ENCODE measurements at regions not wholly inside any gene's neighbourhood (a gene's known extent, or its start where the extent isn't known, plus 50 kb on each side); places are given as distances from the start of the nearest gene placed in this dataset.
A peak's percentile ranks its signal among the peaks of the same experiment; 100 is the strongest.

DNA sequence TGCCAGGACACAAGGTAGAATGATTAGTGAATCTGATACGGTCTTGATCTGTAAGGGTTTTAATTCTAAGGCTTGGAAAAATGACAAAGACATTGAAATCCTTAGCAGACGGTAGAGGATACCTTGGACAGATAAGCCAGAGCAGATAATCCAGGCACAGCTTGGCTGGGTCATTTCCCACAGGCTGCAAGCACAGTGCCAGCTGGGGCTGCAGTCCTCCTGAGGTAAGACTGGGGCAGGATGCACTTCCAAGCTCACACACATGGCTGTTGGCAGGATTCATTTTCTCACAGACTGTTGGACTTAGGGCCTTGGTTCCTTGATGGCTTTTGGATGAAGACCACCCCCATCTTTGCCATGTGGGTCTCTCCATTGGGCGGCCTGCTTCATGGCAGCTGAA is 63.2 kb upstream of the BMPER start:
- 69 to 85% (median 77%) methylated on average over 3 of the region's 3 CpGs for WGBS, 5 donors

DNA sequence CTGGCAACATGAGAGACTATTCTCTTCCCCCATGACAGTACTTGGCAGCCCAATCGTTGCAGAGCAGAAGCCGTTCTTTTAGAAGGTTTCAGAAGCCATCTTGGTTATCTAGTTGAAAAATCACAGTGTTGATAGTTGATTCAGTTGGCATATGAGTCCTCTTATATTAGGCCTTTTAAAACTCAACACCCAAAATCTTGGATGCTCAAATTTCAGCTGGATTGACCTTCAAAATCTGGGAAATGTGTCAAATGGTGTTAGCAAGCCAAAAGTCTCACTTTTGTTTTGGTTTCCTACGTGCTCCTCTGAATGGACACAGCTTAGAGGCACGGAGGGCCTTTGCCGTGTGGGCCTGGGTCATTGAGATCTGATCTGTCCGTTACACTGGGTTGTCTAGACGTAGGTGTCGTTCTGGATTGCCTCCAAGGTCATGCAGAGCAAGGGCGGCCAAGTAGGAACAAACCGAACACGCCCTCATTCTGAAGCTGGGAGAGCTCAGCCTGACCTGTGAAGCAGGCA is 59.3 kb upstream of the BMPER start:
- Histone ChIP-seq H3K27me3 (no peaks in the 10 kb centered on the region), H3K9me3 (no peaks in the 10 kb centered on the region), H3K4me1 (peaks cover 0 to 11% (median 2%) of the 10 kb centered on the region in 4 donors), H3K36me3 (no peaks in the 10 kb centered on the region), H3K4me3 (no peak overlapping the region), H3K27ac (peak overlapping the region in 1 of 5 donors; percentile 55)
- 29 to 49% (median 41%) methylated on average over 11 of the region's 11 CpGs for WGBS, 5 donors
- intact Hi-C loops (cut with DNase I; ENCODE audit: low total_unique reads), result no loop called here
- no peak for TF ChIP-seq POLR2A (IDR thresholded peaks at IDR 0.05)
- TF ChIP-seq POLR2AphosphoS5 (IDR thresholded peaks at IDR 0.05), result peak in 1 of 3 donors; percentile 50
- DNase-seq, result peak; percentile 20 to 48

More for the DNA sequence above, 63.2 kb upstream of the BMPER start:
- no peaks in the 10 kb centered on the region for H3K27me3 ChIP-seq
- no peak overlapping the region for H3K27ac ChIP-seq
- no peak overlapping the region for H3K4me3 ChIP-seq
- TF ChIP-seq EP300 (IDR thresholded peaks at IDR 0.05) (no peak), CTCF (IDR thresholded peaks at IDR 0.05) (no peak)
- H3K36me3 ChIP-seq, result no peaks in the 10 kb centered on the region
- peaks cover 0 to 11% (median 4%) of the 10 kb centered on the region in 4 donors for H3K4me1 ChIP-seq
- DNase-seq, result no peak
- H3K9me3 ChIP-seq, result no peaks in the 10 kb centered on the region
- intact Hi-C loops (cut with DNase I; ENCODE audit: low total_unique reads), result no loop called here

GRCh38 chr7:33849004-33849403 is 56.3 kb upstream of the BMPER start:
- Histone ChIP-seq H3K27me3 (no peaks in the 10 kb centered on the region), H3K9me3 (no peaks in the 10 kb centered on the region), H3K4me3 (no peak overlapping the region), H3K4me1 (peaks cover 0 to 11% (median 3%) of the 10 kb centered on the region in 4 donors), H3K27ac (no peak overlapping the region), H3K36me3 (no peaks in the 10 kb centered on the region)
- TF ChIP-seq POLR2A (IDR thresholded peaks at IDR 0.05) (no peak), EP300 (IDR thresholded peaks at IDR 0.05) (no peak), POLR2AphosphoS5 (IDR thresholded peaks at IDR 0.05) (peak in 1 of 3 donors; percentile 14)
- WGBS, 5 donors, result 67 to 95% (median 89%) methylated on average over 2 of the region's 2 CpGs
- intact Hi-C loops (cut with DNase I; ENCODE audit: low total_unique reads), result no loop called here
- no peak for DNase-seq

- H3K27me3 ChIP-seq, result no peaks in the 10 kb centered on the region
- TF ChIP-seq POLR2A (IDR thresholded peaks at IDR 0.05) (no peak), POLR2AphosphoS5 (IDR thresholded peaks at IDR 0.05) (no peak), CTCF (IDR thresholded peaks at IDR 0.05) (no peak)
- WGBS, 5 donors, result 72 to 94% (median 85%) methylated on average over 3 of the region's 3 CpGs
- H3K4me1 ChIP-seq, result peaks cover 0 to 11% (median 3%) of the 10 kb centered on the region in 4 donors
- intact Hi-C loops (cut with DNase I; ENCODE audit: low total_unique reads), result no loop called here
- no peaks in the 10 kb centered on the region for H3K36me3 ChIP-seq
- no peak overlapping the region for H3K27ac ChIP-seq
- H3K9me3 ChIP-seq, result no peaks in the 10 kb centered on the region
- no peak overlapping the region for H3K4me3 ChIP-seq
- no peak for DNase-seq
Measured at GRCh38 chr7:33849971-33850559, 55.3 kb upstream of the BMPER start.

DNA sequence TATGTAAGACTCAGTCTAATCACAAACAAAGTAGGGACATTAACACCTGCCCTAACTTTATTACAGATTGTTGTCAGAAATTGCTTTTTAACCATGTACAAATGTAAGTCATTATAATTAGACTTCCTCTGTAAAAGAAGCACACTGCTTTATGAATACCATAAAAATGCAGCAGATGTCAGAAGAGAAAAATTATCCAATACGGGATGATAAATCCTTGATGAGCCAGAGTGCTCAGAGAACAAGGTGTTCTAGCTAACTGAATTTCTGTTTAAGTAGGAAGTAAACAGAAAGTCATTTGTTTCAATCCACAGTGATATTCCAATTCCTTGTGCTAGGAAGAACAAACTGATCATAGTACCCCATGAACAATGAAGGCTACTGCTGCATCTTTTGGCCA is 54.6 kb upstream of the BMPER start:
- TF ChIP-seq POLR2A (IDR thresholded peaks at IDR 0.05) (no peak), CTCF (IDR thresholded peaks at IDR 0.05) (no peak), EP300 (IDR thresholded peaks at IDR 0.05) (no peak), POLR2AphosphoS5 (IDR thresholded peaks at IDR 0.05) (no peak)
- no peaks in the 10 kb centered on the region for H3K36me3 ChIP-seq
- 41 to 63% (median 47%) methylated on average over 1 of the region's 1 CpG for WGBS, 5 donors
- DNase-seq, result no peak
- intact Hi-C loops (cut with DNase I; ENCODE audit: low total_unique reads), result no loop called here
- no peak overlapping the region for H3K27ac ChIP-seq
- H3K4me3 ChIP-seq, result no peak overlapping the region
- H3K4me1 ChIP-seq, result peaks cover 0 to 10% (median 3%) of the 10 kb centered on the region in 4 donors
- H3K9me3 ChIP-seq, result no peaks in the 10 kb centered on the region
- no peaks in the 10 kb centered on the region for H3K27me3 ChIP-seq

Data from stomach (tissue), 8 donors.